ENCODE measurements at regions not wholly inside any gene's neighbourhood (a gene's known extent, or its start where the extent isn't known, plus 50 kb on each side); places are given as distances from the start of the nearest gene placed in this dataset.

DNA sequence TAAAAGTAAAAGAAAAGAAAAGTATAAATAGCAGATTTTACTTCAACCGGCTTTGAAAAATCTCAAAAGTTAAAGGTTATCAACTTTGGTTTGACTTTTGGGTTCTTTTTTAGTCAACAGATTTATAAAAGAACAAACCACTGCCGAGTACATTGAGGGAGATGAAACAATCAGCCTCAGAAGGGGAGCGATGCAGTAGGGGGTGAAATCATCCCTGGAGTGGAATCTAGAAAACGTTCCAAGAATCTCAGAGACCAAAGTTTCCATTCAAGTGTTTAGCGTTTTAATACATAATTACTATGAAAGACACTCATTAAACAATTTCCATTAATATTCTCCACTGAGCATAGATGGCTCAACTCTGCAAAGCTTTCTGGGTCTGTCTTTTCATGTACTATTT lies 745.5 kb downstream of the NR2F2 start:
- intact Hi-C loops (cut with micrococcal nuclease; ENCODE audit: unreplicated experiment): no loop called here
- Mint-ChIP-seq H3K4me1 (ENCODE audit: low read depth, unreplicated experiment) (no peaks in the 10 kb centered on the region), H3K27me3 (ENCODE audit: unreplicated experiment) (no peaks in the 10 kb centered on the region), H3K9me3 (ENCODE audit: low read depth, unreplicated experiment) (peaks cover 3% of the 10 kb centered on the region), H3K4me3 (ENCODE audit: low read depth, unreplicated experiment) (no peak overlapping the region), H3K36me3 (ENCODE audit: insufficient read depth, unreplicated experiment) (no peaks in the 10 kb centered on the region), H3K27ac (ENCODE audit: unreplicated experiment) (no peak overlapping the region)
- TF ChIP-seq, protein P1, sequence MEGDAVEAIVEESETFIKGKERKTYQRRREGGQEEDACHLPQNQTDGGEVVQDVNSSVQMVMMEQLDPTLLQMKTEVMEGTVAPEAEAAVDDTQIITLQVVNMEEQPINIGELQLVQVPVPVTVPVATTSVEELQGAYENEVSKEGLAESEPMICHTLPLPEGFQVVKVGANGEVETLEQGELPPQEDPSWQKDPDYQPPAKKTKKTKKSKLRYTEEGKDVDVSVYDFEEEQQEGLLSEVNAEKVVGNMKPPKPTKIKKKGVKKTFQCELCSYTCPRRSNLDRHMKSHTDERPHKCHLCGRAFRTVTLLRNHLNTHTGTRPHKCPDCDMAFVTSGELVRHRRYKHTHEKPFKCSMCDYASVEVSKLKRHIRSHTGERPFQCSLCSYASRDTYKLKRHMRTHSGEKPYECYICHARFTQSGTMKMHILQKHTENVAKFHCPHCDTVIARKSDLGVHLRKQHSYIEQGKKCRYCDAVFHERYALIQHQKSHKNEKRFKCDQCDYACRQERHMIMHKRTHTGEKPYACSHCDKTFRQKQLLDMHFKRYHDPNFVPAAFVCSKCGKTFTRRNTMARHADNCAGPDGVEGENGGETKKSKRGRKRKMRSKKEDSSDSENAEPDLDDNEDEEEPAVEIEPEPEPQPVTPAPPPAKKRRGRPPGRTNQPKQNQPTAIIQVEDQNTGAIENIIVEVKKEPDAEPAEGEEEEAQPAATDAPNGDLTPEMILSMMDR (IDR thresholded peaks at IDR 0.05; ENCODE audit: unreplicated experiment): no peak
- no TSS peak for BruUV-seq (replicated peaks)
- CTCF ChIA-PET: no interaction called here
- DNase-seq: no peak

DNA sequence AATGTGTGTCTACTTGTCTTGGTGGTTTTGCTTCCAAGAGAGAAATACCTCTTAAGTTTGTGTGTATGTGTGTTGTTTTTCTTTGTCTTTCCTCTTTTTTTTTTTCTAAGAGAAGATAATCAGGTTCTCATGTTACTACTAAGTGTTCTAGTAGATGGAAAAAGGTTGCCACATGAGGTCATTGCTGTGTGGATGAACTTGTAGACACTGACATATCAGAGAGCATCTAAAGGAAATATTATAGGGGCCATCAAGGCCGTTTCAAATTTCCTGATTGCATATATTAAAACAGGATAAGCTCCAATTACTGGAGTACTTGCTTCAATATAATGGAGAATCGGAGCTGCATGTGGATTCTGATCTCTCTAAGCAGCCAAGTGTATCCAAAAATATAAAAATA lies 747.5 kb downstream of the NR2F2 start:
- no TSS peak for BruUV-seq (replicated peaks)
- H3K27ac Mint-ChIP-seq (ENCODE audit: unreplicated experiment): no peak overlapping the region
- peaks cover 4% of the 10 kb centered on the region for H3K36me3 Mint-ChIP-seq (ENCODE audit: insufficient read depth, unreplicated experiment)
- CTCF ChIA-PET: interaction anchor here (0.7 kb wide), 1 partner anchor 272 kb away, joined by 4 read pairs; no protein-coding TSS in a partner anchor
- no peak overlapping the region for H3K4me3 Mint-ChIP-seq (ENCODE audit: low read depth, unreplicated experiment)
- TF ChIP-seq, protein P1 (IDR thresholded peaks at IDR 0.05; ENCODE audit: unreplicated experiment): no peak
- intact Hi-C loops (cut with micrococcal nuclease; ENCODE audit: unreplicated experiment): no loop called here
- no peak for DNase-seq
- H3K9me3 Mint-ChIP-seq (ENCODE audit: low read depth, unreplicated experiment): peaks cover 3% of the 10 kb centered on the region
- no peaks in the 10 kb centered on the region for H3K4me1 Mint-ChIP-seq (ENCODE audit: low read depth, unreplicated experiment)
- no peaks in the 10 kb centered on the region for H3K27me3 Mint-ChIP-seq (ENCODE audit: unreplicated experiment)

DNA sequence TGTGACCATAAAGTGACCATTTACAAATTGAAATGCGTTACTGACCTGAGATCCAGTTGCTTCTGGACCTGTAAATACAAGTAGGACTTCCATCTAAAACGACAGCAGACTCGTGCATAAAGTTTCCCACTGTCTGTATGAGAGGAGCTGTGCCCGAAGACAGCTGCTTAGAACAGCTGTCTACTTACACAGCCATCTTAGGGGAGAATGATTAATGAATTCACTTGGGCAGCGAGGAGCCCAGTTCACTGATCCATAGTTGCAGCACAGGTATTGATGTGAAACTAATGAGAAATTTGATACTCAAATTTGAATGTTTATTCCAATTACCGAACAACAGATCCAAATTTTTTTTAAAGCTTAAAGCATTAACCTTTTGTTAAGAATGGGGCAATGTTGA lies 748.1 kb downstream of the NR2F2 start:
- no peak overlapping the region for H3K4me3 Mint-ChIP-seq (ENCODE audit: low read depth, unreplicated experiment)
- peaks cover 4% of the 10 kb centered on the region for H3K36me3 Mint-ChIP-seq (ENCODE audit: insufficient read depth, unreplicated experiment)
- DNase-seq: no peak
- H3K27me3 Mint-ChIP-seq (ENCODE audit: unreplicated experiment): no peaks in the 10 kb centered on the region
- H3K27ac Mint-ChIP-seq (ENCODE audit: unreplicated experiment): no peak overlapping the region
- H3K9me3 Mint-ChIP-seq (ENCODE audit: low read depth, unreplicated experiment): peaks cover 3% of the 10 kb centered on the region
- BruUV-seq (replicated peaks): no TSS peak
- TF ChIP-seq, protein P1 (IDR thresholded peaks at IDR 0.05; ENCODE audit: unreplicated experiment): no peak
- CTCF ChIA-PET: interaction anchor here (0.7 kb wide), 1 partner anchor 273 kb away, joined by 4 read pairs; no protein-coding TSS in a partner anchor
- intact Hi-C loops (cut with micrococcal nuclease; ENCODE audit: unreplicated experiment): no loop called here
- no peaks in the 10 kb centered on the region for H3K4me1 Mint-ChIP-seq (ENCODE audit: low read depth, unreplicated experiment)

DNA sequence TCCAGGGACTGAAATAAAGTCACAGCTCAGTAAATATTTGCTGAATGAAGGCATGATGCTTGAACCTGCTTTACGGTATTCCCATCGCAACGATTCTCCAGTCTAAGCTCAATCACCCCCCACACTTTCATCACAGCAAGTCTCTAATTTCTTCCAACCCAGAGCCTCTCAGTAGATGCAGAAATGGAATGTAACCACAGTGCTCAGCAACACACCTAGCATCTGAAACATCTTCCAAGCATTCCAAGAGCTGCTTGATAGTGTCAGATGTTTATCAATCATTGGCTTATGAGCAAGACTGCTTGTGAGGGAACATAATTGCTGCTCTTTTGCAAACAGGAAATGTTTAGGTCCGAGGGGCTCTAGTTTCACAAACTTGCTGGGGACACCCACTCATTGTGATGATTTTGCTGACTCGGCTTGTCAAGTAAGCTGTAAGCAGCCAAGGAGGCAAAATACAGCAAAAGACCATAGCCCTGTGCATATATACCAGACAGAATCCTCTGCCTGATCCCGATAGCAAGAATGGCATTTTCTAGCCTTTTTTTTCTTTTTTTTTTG lies 751.2 kb downstream of the NR2F2 start:
- TF ChIP-seq, protein P1 (IDR thresholded peaks at IDR 0.05; ENCODE audit: unreplicated experiment): no peak
- Mint-ChIP-seq H3K27ac (ENCODE audit: unreplicated experiment) (no peak overlapping the region), H3K4me1 (ENCODE audit: low read depth, unreplicated experiment) (peaks cover 9% of the 10 kb centered on the region), H3K36me3 (ENCODE audit: insufficient read depth, unreplicated experiment) (peaks cover 4% of the 10 kb centered on the region), H3K27me3 (ENCODE audit: unreplicated experiment) (no peaks in the 10 kb centered on the region), H3K9me3 (ENCODE audit: low read depth, unreplicated experiment) (peaks cover 3% of the 10 kb centered on the region), H3K4me3 (ENCODE audit: low read depth, unreplicated experiment) (no peak overlapping the region)
- intact Hi-C loops (cut with micrococcal nuclease; ENCODE audit: unreplicated experiment): no loop called here
- CTCF ChIA-PET: no interaction called here
- DNase-seq: no peak
- no TSS peak for BruUV-seq (replicated peaks)

Measured in Calu3 (cell line).